ENCODE measurements at regions not wholly inside any gene's neighbourhood (a gene's known extent, or its start where the extent isn't known, plus 50 kb on each side); places are given as distances from the start of the nearest gene placed in this dataset.

GRCh38 chr11:69365558-69365957, 71.6 kb downstream of the MYEOV start:
- Mint-ChIP-seq H3K27me3 (ENCODE audit: low read depth) (peaks cover 4% of the 10 kb centered on the region), H3K4me3 (no peak overlapping the region), H3K4me1 (peaks cover 8% of the 10 kb centered on the region in 2 experiments; a peak in 3 of 4 replicates), H3K9me3 (peaks cover 10 to 15% of the 10 kb centered on the region in 2 experiments; a peak in 3 of 5 replicates), H3K27ac (no peak overlapping the region), H3K36me3 (ENCODE audit: insufficient read depth in 1 of 3, low read depth in 3 of 3) (peaks cover 0 to 15% (median 4%) of the 10 kb centered on the region in 3 experiments; a peak in 4 of 7 replicates)
- Histone ChIP-seq H3T11ph (ENCODE audit: low read length) (no peak overlapping the region), H2BK20ac (ENCODE audit: low read depth, low read length, poor library complexity, severe bottlenecking) (no peak overlapping the region), H3K9me3 (ENCODE audit: control insufficient read depth, low read depth, low read length) (no peaks in the 10 kb centered on the region), H2BK120ac (ENCODE audit: low read depth, low read length, poor library complexity, severe bottlenecking) (no peak overlapping the region), H3K56ac (ENCODE audit: insufficient read length, low read depth, low read length) (no peak overlapping the region), H3K27ac (ENCODE audit: insufficient read length, low read depth, low read length) (no peak overlapping the region), H3K27me3 (ENCODE audit: insufficient read depth, low read length) (no peaks in the 10 kb centered on the region), H2AK5ac (ENCODE audit: insufficient read length, low read length) (no peak overlapping the region), H4K8ac (replicated peaks; ENCODE audit: insufficient read length, low read depth, low read length) (no peak overlapping the region), H2AFZ (ENCODE audit: low read length) (no peak overlapping the region), H3K18ac (ENCODE audit: insufficient read length, low read depth, low read length) (no peak overlapping the region), H3K79me1 (ENCODE audit: insufficient read depth, low read depth, low read length, poor library complexity, severe bottlenecking) (no peaks in the 10 kb centered on the region), H3K23me2 (ENCODE audit: insufficient read length, low read depth, low read length, poor library complexity, severe bottlenecking) (no peaks in the 10 kb centered on the region), H3K4me2 (ENCODE audit: insufficient read depth, insufficient read length, low read length) (no peak overlapping the region), H3K79me2 (ENCODE audit: insufficient read depth, low read length) (no peaks in the 10 kb centered on the region), H4K91ac (ENCODE audit: insufficient read length, low read depth, low read length) (no peak overlapping the region), H3K4ac (ENCODE audit: low read depth, low read length) (no peak overlapping the region), H2BK5ac (ENCODE audit: insufficient read length, low read length) (no peak overlapping the region), H2BK15ac (ENCODE audit: low read depth, low read length) (no peak overlapping the region), H2BK12ac (ENCODE audit: insufficient read length, low read depth, low read length) (no peak overlapping the region), H4K20me1 (ENCODE audit: control insufficient read depth, insufficient read depth, insufficient read length) (no peaks in the 10 kb centered on the region), H4K5ac (ENCODE audit: insufficient read length, low read depth, low read length) (no peak overlapping the region), H3K14ac (ENCODE audit: insufficient read depth, low read length) (no peak overlapping the region), H3K23ac (ENCODE audit: insufficient read length, low read depth, low read length) (no peak overlapping the region), H3K9ac (ENCODE audit: extremely low read depth, insufficient read length, low read length) (no peak overlapping the region), H3K4me1 (ENCODE audit: insufficient read depth, low read length) (no peaks in the 10 kb centered on the region)
- no CpG with 5 or more reads among the region's 4 CpGs for WGBS (ENCODE audit: extremely low coverage, insufficient read length, low lambda C conversion rate)
- TF ChIP-seq CTCF (conservative IDR thresholded peaks at IDR 0.05), result no peak
- DNase-seq, result no peak

All from H9 (cell line).